HCT116 (cell line): ENCODE measurements at regions not wholly inside any gene's neighbourhood (a gene's known extent, or its start where the extent isn't known, plus 50 kb on each side); places are given as distances from the start of the nearest gene placed in this dataset.

ENCODE experiments used
- ATAC-seq: fragments of 200-7000 bp; cut with Tn5 transposase; 2 replicates; pipeline ENCODE4 v1.9.1; 2020; ENCODE audit warnings: mild to moderate bottlenecking, moderate library complexity
- BruUV-seq: library from RNA; stranded (reverse); fragments of 400-500 nt; replicated peaks from 2 replicates; lab custom pipeline; 2021; lab: Mats Ljungman, UMichigan
- CTCF ChIA-PET: fragments of 300-600 bp; sonication (Branson Sonifier 250); formaldehyde crosslinking; loops from one replicate; lab custom pipeline; 2021; ENCODE audit warnings: antibody characterized with exemption; lab: Charles Lee
- POLR2A ChIA-PET: fragments of 300-600, 350-600 bp; sonication (Branson Sonifier 250); formaldehyde crosslinking; loops from one replicate; lab custom pipeline; 2021; ENCODE audit warnings: antibody characterized with exemption; lab: Charles Lee
- RAD21 ChIA-PET, 2 experiments: fragments of 300-600 bp; sonication (Branson Sonifier 250); formaldehyde crosslinking; loops; one replicate each; lab custom pipeline; 2023; ENCODE audit warnings: low total read pairs in 2 of 2; ENCODE audit not compliant: uncharacterized antibody in 2 of 2, unreplicated experiment in 2 of 2, low non-redundant PET in 1 of 2; lab: Charles Lee
- DNase-seq: peaks from one replicate; pipeline ENCODE4 v3.0.0-alpha.2; 2010; ENCODE audit warnings: low read depth, low spot score
- H2AFZ ChIP-seq: fragments of 200-600 bp; shearing (Covaris generic), sonication (generic); 2 replicates; pipeline ENCODE4 v1.6.1; 2017; ENCODE audit warnings: low read depth, mixed run types, mixed read lengths, antibody characterized with exemption, low read length; ENCODE audit not compliant: poor library complexity, severe bottlenecking
- H3K27ac ChIP-seq: 2 replicates; pipeline ENCODE4 v1.5.1; 2012; ENCODE audit warnings: low read depth, low read length
- H3K27me3 ChIP-seq: fragments of 200-600 bp; sonication (generic); 2 replicates; pipeline ENCODE4 v1.6.1; 2016; ENCODE audit warnings: mixed run types, low read length, mixed read lengths; ENCODE audit not compliant: insufficient read depth
- H3K36me3 ChIP-seq, 2 experiments: fragments of 200-500 bp in 1 of 2; fragments of 200-600 bp in 1 of 2; sonication (Bioruptor generic) in 1 of 2; sonication (generic) in 1 of 2; 2 replicates each; pipeline versions ENCODE4 v1.5.1 to v1.6.1; 2014 to 2016; ENCODE audit warnings: low read length in 2 of 2, inconsistent platforms in 1 of 2, mixed read lengths in 1 of 2, mixed run types in 1 of 2; ENCODE audit not compliant: insufficient read depth in 2 of 2, control insufficient read depth in 1 of 2
- H3K4me1 ChIP-seq, 2 experiments: fragments of 200-600 bp in 1 of 2; sonication (generic) in 1 of 2; 2 replicates each; pipeline versions ENCODE4 v1.5.1 to v1.6.1; 2012 to 2017; ENCODE audit warnings: low read length in 2 of 2, inconsistent platforms in 1 of 2, mild to moderate bottlenecking in 1 of 2, mixed read lengths in 1 of 2, mixed run types in 1 of 2, moderate library complexity in 1 of 2; ENCODE audit not compliant: insufficient read depth in 2 of 2, control insufficient read depth in 1 of 2
- H3K4me2 ChIP-seq: fragments of 200-600 bp; sonication (generic); 2 replicates; pipeline ENCODE4 v1.6.1; 2017; ENCODE audit warnings: mixed run types, low read length, mixed read lengths
- H3K4me3 ChIP-seq, 2 experiments: fragments of 200-600 bp in 1 of 2; sonication (generic) in 1 of 2; replicated peaks in 1 of 2; 2 replicates each; pipeline ENCODE4 v1.5.1; 2011 to 2016; ENCODE audit warnings: low read length in 2 of 2, control low read depth in 1 of 2, low read depth in 1 of 2, mild to moderate bottlenecking in 1 of 2, mixed read lengths in 1 of 2, mixed run types in 1 of 2
- H3K79me2 ChIP-seq: fragments of 200-600 bp; sonication (generic); 2 replicates; pipeline ENCODE4 v1.6.1; 2017; ENCODE audit warnings: mild to moderate bottlenecking, mixed run types, low read length, moderate library complexity, mixed read lengths; ENCODE audit not compliant: insufficient read depth
- H3K9ac ChIP-seq: fragments of 200-600 bp; sonication (generic); 2 replicates; pipeline ENCODE4 v1.6.1; 2016; ENCODE audit warnings: low read length, mixed read lengths
- H3K9me2 ChIP-seq: fragments of 200-600 bp; sonication (generic), shearing (Covaris generic); 2 replicates; pipeline ENCODE4 v1.6.1; 2017; ENCODE audit warnings: mixed run types, mild to moderate bottlenecking, moderate library complexity; ENCODE audit not compliant: insufficient read depth
- H3K9me3 ChIP-seq, 2 experiments: fragments of 200-500 bp in 1 of 2; fragments of 200-600 bp in 1 of 2; sonication (Bioruptor generic) in 1 of 2; sonication (generic) in 1 of 2; 2 replicates each; pipeline ENCODE4 v1.6.1; 2014 to 2017; ENCODE audit warnings: low read length in 2 of 2, mixed read lengths in 2 of 2, inconsistent platforms in 1 of 2, low read depth in 1 of 2, mild to moderate bottlenecking in 1 of 2, mixed run types in 1 of 2, moderate library complexity in 1 of 2; ENCODE audit not compliant: control insufficient read depth in 1 of 2, insufficient read depth in 1 of 2
- H4K20me1 ChIP-seq: fragments of 200-600 bp; sonication (generic), shearing (Covaris generic); 2 replicates; pipeline ENCODE4 v1.6.1; 2017; ENCODE audit warnings: mixed run types, mild to moderate bottlenecking, moderate library complexity; ENCODE audit not compliant: insufficient read depth
- ATF3 ChIP-seq: IDR thresholded peaks from 2 replicates; pipeline ENCODE4 v1.6.1; 2012
- CBX3 ChIP-seq: IDR thresholded peaks from 2 replicates; pipeline ENCODE4 v1.6.1; 2012; ENCODE audit warnings: low read depth
- CEBPB ChIP-seq: IDR thresholded peaks from 2 replicates; pipeline ENCODE4 v1.6.1; 2012; ENCODE audit warnings: low read depth
- EGR1 ChIP-seq: IDR thresholded peaks from 2 replicates; pipeline ENCODE4 v1.6.1; 2012; ENCODE audit warnings: low read depth
- ELF1 ChIP-seq: IDR thresholded peaks from 2 replicates; pipeline ENCODE4 v1.6.1; 2012; ENCODE audit warnings: low read depth, borderline replicate concordance
- EZH2 ChIP-seq: fragments of 200-600 bp; sonication (generic); IDR thresholded peaks from 2 replicates; pipeline ENCODE4 v1.6.1; 2017; ENCODE audit warnings: antibody characterized with exemption, mixed run types
- EZH2phosphoT487 ChIP-seq: fragments of 200-600 bp; IDR thresholded peaks from 2 replicates; pipeline ENCODE4 v1.6.1; 2018; ENCODE audit warnings: antibody characterized with exemption, borderline replicate concordance
- JUND ChIP-seq: IDR thresholded peaks from 2 replicates; pipeline ENCODE4 v1.6.1; 2012
- MAX ChIP-seq: IDR thresholded peaks from 2 replicates; pipeline ENCODE4 v1.6.1; 2012
- POLR2A ChIP-seq: IDR thresholded peaks from 2 replicates; pipeline ENCODE4 v1.7.0; 2011; ENCODE audit warnings: borderline replicate concordance; ENCODE audit not compliant: insufficient read depth, insufficient read length; ENCODE audit errors: extremely low read depth
- POLR2AphosphoS5 ChIP-seq: IDR thresholded peaks from 2 replicates; pipeline ENCODE4 v1.6.1; 2011; ENCODE audit warnings: mild to moderate bottlenecking, low read depth, low read length, moderate library complexity
- RAD21 ChIP-seq: IDR thresholded peaks from 2 replicates; pipeline ENCODE4 v1.6.1; 2012; ENCODE audit warnings: low read depth, mild to moderate bottlenecking
- REST ChIP-seq: IDR thresholded peaks from 2 replicates; pipeline ENCODE4 v1.6.1; 2012; ENCODE audit warnings: low read depth
- SIN3A ChIP-seq: IDR thresholded peaks from 2 replicates; pipeline ENCODE4 v1.6.1; 2012; ENCODE audit warnings: low read depth
- SRF ChIP-seq: IDR thresholded peaks from 2 replicates; pipeline ENCODE4 v1.6.1; 2012; ENCODE audit warnings: low read depth
- YY1 ChIP-seq: IDR thresholded peaks from 2 replicates; pipeline ENCODE4 v1.6.1; 2011; ENCODE audit warnings: low read length, low read depth, moderate library complexity, mild to moderate bottlenecking; ENCODE audit not compliant: insufficient replicate concordance; ENCODE audit errors: extremely low read depth
- ZBTB33 ChIP-seq: IDR thresholded peaks from 2 replicates; pipeline ENCODE4 v1.6.1; 2011; ENCODE audit warnings: mild to moderate bottlenecking, low read length, moderate library complexity; ENCODE audit not compliant: insufficient replicate concordance; ENCODE audit errors: extremely low read depth
- ZFX ChIP-seq: fragments of 450-650 bp; IDR thresholded peaks from 2 replicates; pipeline ENCODE4 v1.6.1; 2017
- ZNF274 ChIP-seq: fragments of 200-500 bp; sonication (Bioruptor generic); IDR thresholded peaks from 2 replicates; pipeline ENCODE4 v1.6.1; 2014; ENCODE audit warnings: mild to moderate bottlenecking, low read depth, low read length, inconsistent platforms
- intact Hi-C: fragments of 100-400 bp; cut with micrococcal nuclease; formaldehyde crosslinking; loops from 2 replicates; pipeline ENCODE4 v1.10.0; 2022

GRCh38 chr3:194797555-194798250, 112.0 kb downstream of the FAM43A start:
- CTCF ChIA-PET: no interaction called here
- POLR2A ChIA-PET: no interaction called here

More at GRCh38 chr3:194797555-194798250, 112.0 kb downstream of the FAM43A start:
- Histone ChIP-seq H3K9me3 (no peaks in the 10 kb centered on the region), H3K4me1 (no peaks in the 10 kb centered on the region), H3K9ac (no peak overlapping the region), H3K79me2 (no peaks in the 10 kb centered on the region), H3K4me3 (no peak overlapping the region), H4K20me1 (no peaks in the 10 kb centered on the region), H3K27ac (no peak overlapping the region), H2AFZ (no peak overlapping the region), H3K9me2 (no peaks in the 10 kb centered on the region), H3K36me3 (no peaks in the 10 kb centered on the region), H3K4me2 (no peak overlapping the region), H3K27me3 (no peaks in the 10 kb centered on the region; the same call in 1 of the 2 replicates)
- no peak for TF ChIP-seq ZNF274
- TF ChIP-seq MAX: no peak
- no peak for TF ChIP-seq ELF1
- no peak for TF ChIP-seq POLR2AphosphoS5
- TF ChIP-seq EZH2: no peak
- TF ChIP-seq ZBTB33: no peak
- no peak for TF ChIP-seq CBX3
- no peak for TF ChIP-seq CEBPB
- TF ChIP-seq POLR2A: no peak
- TF ChIP-seq SRF: no peak
- no peak for TF ChIP-seq EZH2phosphoT487
- no peak for TF ChIP-seq YY1
- TF ChIP-seq RAD21: no peak
- TF ChIP-seq ZFX: no peak
- no peak for TF ChIP-seq ATF3
- no peak for TF ChIP-seq SIN3A
- no peak for TF ChIP-seq JUND
- TF ChIP-seq REST: no peak
- no peak for TF ChIP-seq EGR1
- ATAC-seq (no peak), DNase-seq (no peak)
- BruUV-seq: no TSS peak
- intact Hi-C loops: no loop called here
- RAD21 ChIA-PET: interaction anchor here in 1 of 2 experiments (0.6 kb wide), 1 partner anchor 483 kb away, joined by 3 read pairs; no protein-coding TSS in a partner anchor
